ENCODE measurements at regions not wholly inside any gene's neighbourhood (a gene's known extent, or its start where the extent isn't known, plus 50 kb on each side); places are given as distances from the start of the nearest gene placed in this dataset.

GRCh38 chr7:13777242-13777641 lies 212.2 kb downstream of the ETV1 start:
- TF ChIP-seq SP1 (IDR thresholded peaks at IDR 0.05) (no peak), ELF4 (IDR thresholded peaks at IDR 0.05) (no peak), BHLHE40 (IDR thresholded peaks at IDR 0.05; ENCODE audit: borderline replicate concordance) (no peak), L3MBTL2 (conservative IDR thresholded peaks at IDR 0.05) (no peak), TARDBP (IDR thresholded peaks at IDR 0.05) (no peak), FOXA1 (IDR thresholded peaks at IDR 0.05) (no peak), SUZ12 (IDR thresholded peaks at IDR 0.05) (no peak), ZNF384 (IDR thresholded peaks at IDR 0.05) (no peak), FOXK2 (IDR thresholded peaks at IDR 0.05) (no peak)
- TF ChIP-seq, protein P1, sequence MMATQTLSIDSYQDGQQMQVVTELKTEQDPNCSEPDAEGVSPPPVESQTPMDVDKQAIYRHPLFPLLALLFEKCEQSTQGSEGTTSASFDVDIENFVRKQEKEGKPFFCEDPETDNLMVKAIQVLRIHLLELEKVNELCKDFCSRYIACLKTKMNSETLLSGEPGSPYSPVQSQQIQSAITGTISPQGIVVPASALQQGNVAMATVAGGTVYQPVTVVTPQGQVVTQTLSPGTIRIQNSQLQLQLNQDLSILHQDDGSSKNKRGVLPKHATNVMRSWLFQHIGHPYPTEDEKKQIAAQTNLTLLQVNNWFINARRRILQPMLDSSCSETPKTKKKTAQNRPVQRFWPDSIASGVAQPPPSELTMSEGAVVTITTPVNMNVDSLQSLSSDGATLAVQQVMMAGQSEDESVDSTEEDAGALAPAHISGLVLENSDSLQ (IDR thresholded peaks at IDR 0.05) = no peak

All from HEK293T (cell line).